Endothelial cell of umbilical vein (primary cell): ENCODE measurements at regions not wholly inside any gene's neighbourhood (a gene's known extent, or its start where the extent isn't known, plus 50 kb on each side); places are given as distances from the start of the nearest gene placed in this dataset.
"Not testable (repeated sequence)": the region's sequence is repeated elsewhere in the genome, so short reads cannot be mapped to it uniquely, and the experiment has no call there.

Source experiments
- BruUV-seq: library from RNA; stranded (reverse); fragments of 400-500 nt; replicated peaks from 2 replicates; lab custom pipeline; 2021; lab: Mats Ljungman, UMichigan
- CTCF ChIA-PET: fragments of 300-600, 350-600 bp; sonication (Branson Sonifier 250); formaldehyde crosslinking; loops from one replicate; lab custom pipeline; 2021; ENCODE audit warnings: antibody characterized with exemption, inconsistent platforms; lab: Charles Lee
- POLR2A ChIA-PET: fragments of 300-600, 350-600 bp; sonication (Branson Sonifier 250); formaldehyde crosslinking; loops from one replicate; lab custom pipeline; 2021; ENCODE audit warnings: antibody characterized with exemption, inconsistent platforms; lab: Charles Lee
- DNase-seq: peaks from one replicate; pipeline ENCODE4 v3.0.0-alpha.2; 2011; ENCODE audit warnings: low read depth, low spot score
- FAIRE-seq: peaks from 2 replicates; lab custom pipeline; 2011; peaks lifted over from hg19 to GRCh38; lab: Jason Lieb, UNC
- H2AFZ ChIP-seq: 2 replicates; pipeline ENCODE4 v1.6.0; 2012; ENCODE audit warnings: low read depth, low read length, control low read depth, inconsistent platforms
- H3K27ac ChIP-seq: 2 replicates; pipeline ENCODE4 v1.5.1; 2011; ENCODE audit warnings: low read depth, mild to moderate bottlenecking, control low read depth, low read length, moderate library complexity; ENCODE audit not compliant: insufficient read depth
- H3K27me3 ChIP-seq, 2 experiments: 2 replicates each; pipeline versions ENCODE4 v1.6.0 to v1.6.1; 2011; ENCODE audit warnings: low read length in 2 of 2, mixed read lengths in 1 of 2; ENCODE audit not compliant: control insufficient read depth in 2 of 2, insufficient read depth in 2 of 2
- H3K36me3 ChIP-seq, 2 experiments: 2 replicates in 1 of 2; 3 replicates in 1 of 2; pipeline ENCODE4 v1.5.1; 2011; ENCODE audit warnings: low read length in 2 of 2, mild to moderate bottlenecking in 1 of 2, moderate library complexity in 1 of 2; ENCODE audit not compliant: control insufficient read depth in 2 of 2, insufficient read depth in 2 of 2; ENCODE audit errors: extremely low read depth in 1 of 2
- H3K4me1 ChIP-seq: 3 replicates; pipeline ENCODE4 v1.5.1; 2011; ENCODE audit warnings: mild to moderate bottlenecking, low read length; ENCODE audit not compliant: control insufficient read depth, insufficient read depth; ENCODE audit errors: extremely low read depth
- H3K4me2 ChIP-seq: 2 replicates; pipeline ENCODE4 v1.6.1; 2011; ENCODE audit warnings: low read length, control low read depth, mixed read lengths; ENCODE audit not compliant: insufficient read depth
- H3K4me3 ChIP-seq, 3 experiments: fragments of 200-600 bp in 1 of 3; sonication (generic), shearing (Covaris generic) in 1 of 3; replicated peaks in 1 of 3; 2 replicates each; pipeline ENCODE4 v1.5.1; 2011 to 2016; ENCODE audit warnings: control low read depth in 3 of 3, low read length in 3 of 3, mild to moderate bottlenecking in 2 of 3, inconsistent platforms in 1 of 3, low read depth in 1 of 3, moderate library complexity in 1 of 3; ENCODE audit not compliant: insufficient read depth in 1 of 3
- H3K79me2 ChIP-seq: 2 replicates; pipeline ENCODE4 v1.6.0; 2012; ENCODE audit warnings: low read length, inconsistent platforms; ENCODE audit not compliant: control insufficient read depth, insufficient read depth
- H3K9ac ChIP-seq: replicated peaks from 2 replicates; pipeline ENCODE3; 2011; ENCODE audit warnings: low read length, control low read depth; ENCODE audit not compliant: insufficient read depth; ENCODE audit errors: extremely low read depth
- H3K9me1 ChIP-seq: replicated peaks from 3 replicates; pipeline ENCODE4 v1.6.0; 2011; ENCODE audit warnings: mild to moderate bottlenecking, low read length; ENCODE audit not compliant: control insufficient read depth, insufficient read depth; ENCODE audit errors: extremely low read depth
- H3K9me3 ChIP-seq: replicated peaks from 2 replicates; pipeline ENCODE4 v1.5.1; 2012; ENCODE audit warnings: low read length, inconsistent platforms; ENCODE audit not compliant: control insufficient read depth, insufficient read depth
- H4K20me1 ChIP-seq: replicated peaks from 2 replicates; pipeline ENCODE3; 2011; ENCODE audit warnings: mild to moderate bottlenecking, low read length; ENCODE audit not compliant: control insufficient read depth, insufficient read depth; ENCODE audit errors: extremely low read depth
- EZH2 ChIP-seq: IDR thresholded peaks from 2 replicates; pipeline ENCODE4 v1.6.1; 2012; ENCODE audit warnings: borderline replicate concordance, low read depth, mild to moderate bottlenecking, moderate library complexity, low read length, inconsistent platforms; ENCODE audit not compliant: severe bottlenecking
- GATA2 ChIP-seq: IDR thresholded peaks from 2 replicates; pipeline ENCODE4 v1.7.0; 2011; ENCODE audit warnings: low read depth, mild to moderate bottlenecking, moderate library complexity, mixed read lengths, low read length; ENCODE audit not compliant: insufficient read length, insufficient read depth
- JUN ChIP-seq: IDR thresholded peaks from 2 replicates; pipeline ENCODE4 v1.6.1; 2011; ENCODE audit warnings: borderline replicate concordance, low read depth; ENCODE audit not compliant: insufficient read length, insufficient read depth
- MAX ChIP-seq: IDR thresholded peaks from 2 replicates; pipeline ENCODE4 v1.6.1; 2011; ENCODE audit not compliant: insufficient read depth, insufficient read length
- MYC ChIP-seq: IDR thresholded peaks from one replicate; pipeline ENCODE4 v1.6.1; 2011; ENCODE audit warnings: mild to moderate bottlenecking, low read depth, low read length
- POLR2A ChIP-seq: IDR thresholded peaks from 2 replicates; pipeline ENCODE4 v1.6.1; 2012; ENCODE audit warnings: low read depth, mild to moderate bottlenecking, control low read depth, low read length
- POLR2AphosphoS5 ChIP-seq: IDR thresholded peaks from 2 replicates; pipeline ENCODE4 v1.6.1; 2012; ENCODE audit warnings: low read depth, mild to moderate bottlenecking, control low read depth, low read length, moderate library complexity; ENCODE audit not compliant: insufficient read depth
- dilution Hi-C: fragments of 300-500 bp; cut with MboI; formaldehyde crosslinking; loops from one replicate; pipeline ENCODE4 v1.15.0; 2019; ENCODE audit warnings: low sequenced_read_pairs; ENCODE audit not compliant: extremely low pct_ligation_motif_present
- intact Hi-C: fragments of 100-400 bp; cut with micrococcal nuclease; formaldehyde crosslinking; loops from one replicate; pipeline ENCODE4 v1.10.0; 2022
- TF ChIP-seq, protein P1 (sequence below), 2 donors: IDR thresholded peaks; 1 replicate in 1 of 2; 2 replicates in 1 of 2; pipeline ENCODE4 v1.5.1; 2011; ENCODE audit warnings: low read length in 2 of 2, mild to moderate bottlenecking in 2 of 2, moderate library complexity in 2 of 2, control low read depth in 1 of 2, inconsistent platforms in 1 of 2, low read depth in 1 of 2; ENCODE audit not compliant: insufficient read depth in 1 of 2; ENCODE audit errors: extremely low read depth in 1 of 2

DNA sequence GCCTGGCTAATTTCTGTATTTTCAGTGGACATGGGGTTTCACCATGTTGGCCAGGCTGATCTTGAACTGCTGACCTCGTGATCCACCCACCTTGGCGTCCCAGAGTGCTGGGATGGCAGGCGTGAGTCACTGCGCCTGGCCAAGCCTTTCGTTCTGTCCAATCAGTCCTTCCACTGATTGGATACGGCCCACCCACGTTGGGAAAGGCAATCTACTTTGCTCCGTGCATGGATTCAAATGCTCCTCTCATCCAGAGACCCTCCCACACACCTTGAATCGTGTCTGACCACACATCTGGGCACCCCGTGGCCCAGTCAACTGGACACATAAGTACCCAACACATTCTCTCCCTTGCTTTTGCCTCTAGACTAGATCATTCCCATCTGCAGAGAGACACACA lies 74.9 kb downstream of the CRLF2 start:
- TF ChIP-seq, protein P1, sequence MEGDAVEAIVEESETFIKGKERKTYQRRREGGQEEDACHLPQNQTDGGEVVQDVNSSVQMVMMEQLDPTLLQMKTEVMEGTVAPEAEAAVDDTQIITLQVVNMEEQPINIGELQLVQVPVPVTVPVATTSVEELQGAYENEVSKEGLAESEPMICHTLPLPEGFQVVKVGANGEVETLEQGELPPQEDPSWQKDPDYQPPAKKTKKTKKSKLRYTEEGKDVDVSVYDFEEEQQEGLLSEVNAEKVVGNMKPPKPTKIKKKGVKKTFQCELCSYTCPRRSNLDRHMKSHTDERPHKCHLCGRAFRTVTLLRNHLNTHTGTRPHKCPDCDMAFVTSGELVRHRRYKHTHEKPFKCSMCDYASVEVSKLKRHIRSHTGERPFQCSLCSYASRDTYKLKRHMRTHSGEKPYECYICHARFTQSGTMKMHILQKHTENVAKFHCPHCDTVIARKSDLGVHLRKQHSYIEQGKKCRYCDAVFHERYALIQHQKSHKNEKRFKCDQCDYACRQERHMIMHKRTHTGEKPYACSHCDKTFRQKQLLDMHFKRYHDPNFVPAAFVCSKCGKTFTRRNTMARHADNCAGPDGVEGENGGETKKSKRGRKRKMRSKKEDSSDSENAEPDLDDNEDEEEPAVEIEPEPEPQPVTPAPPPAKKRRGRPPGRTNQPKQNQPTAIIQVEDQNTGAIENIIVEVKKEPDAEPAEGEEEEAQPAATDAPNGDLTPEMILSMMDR (IDR thresholded peaks at IDR 0.05; ENCODE audit: extremely low read depth in 1 of 2, insufficient read depth in 1 of 2, low read depth in 1 of 2, low read length in 2 of 2), result no peak
- TF ChIP-seq MYC (no peak), MAX (no peak), GATA2 (no peak), POLR2AphosphoS5 (no peak), POLR2A (no peak), EZH2 (no peak), JUN (no peak)
- intact Hi-C loops (no loop called here), dilution Hi-C loops (no loop called here)
- H3K36me3 ChIP-seq, result no peaks in the 10 kb centered on the region
- no peak for DNase-seq
- no peak for FAIRE-seq
- peaks cover 4% of the 10 kb centered on the region for H3K9me3 ChIP-seq
- no peak overlapping the region for H3K9ac ChIP-seq
- CTCF ChIA-PET, result no interaction called here
- H3K27ac ChIP-seq, result no peak overlapping the region
- POLR2A ChIA-PET, result no interaction called here
- H4K20me1 ChIP-seq, result no peaks in the 10 kb centered on the region
- H3K4me2 ChIP-seq, result no peak overlapping the region
- no peaks in the 10 kb centered on the region for H3K27me3 ChIP-seq
- H3K4me1 ChIP-seq, result no peaks in the 10 kb centered on the region
- no peaks in the 10 kb centered on the region for H3K9me1 ChIP-seq
- H2AFZ ChIP-seq, result no peak overlapping the region
- no peak overlapping the region for H3K4me3 ChIP-seq
- no TSS peak for BruUV-seq
- no peaks in the 10 kb centered on the region for H3K79me2 ChIP-seq

DNA sequence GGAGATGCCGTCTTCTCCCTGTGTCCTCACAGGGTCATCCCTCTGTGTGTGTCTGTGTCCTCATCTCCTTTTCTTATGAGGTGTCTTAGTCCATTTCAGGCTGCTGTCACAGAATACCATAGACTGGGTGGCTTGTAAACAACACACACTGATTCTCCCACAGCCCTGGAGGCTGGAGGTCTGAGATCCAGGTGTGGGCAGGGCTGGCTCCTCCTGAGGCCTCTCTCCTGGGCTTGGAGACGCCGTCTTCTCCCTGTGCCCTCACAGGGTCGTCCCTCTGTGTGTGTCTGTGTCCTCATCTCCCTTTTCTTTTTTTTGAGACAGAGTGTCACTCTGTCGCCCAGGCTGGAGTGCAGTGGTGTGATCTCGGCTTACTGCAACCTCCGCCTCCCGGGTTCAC lies 75.9 kb downstream of the CRLF2 start:
- dilution Hi-C loops, intact Hi-C loops, POLR2A ChIA-PET, H3K27me3 ChIP-seq, H4K20me1 ChIP-seq, BruUV-seq, CTCF ChIA-PET, H3K9me1 ChIP-seq, FAIRE-seq, H3K9ac ChIP-seq, H3K36me3 ChIP-seq, H3K27ac ChIP-seq, H3K4me2 ChIP-seq, H3K4me3 ChIP-seq, H3K4me1 ChIP-seq, DNase-seq, H2AFZ ChIP-seq, H3K9me3 ChIP-seq, H3K79me2 ChIP-seq: not testable (repeated sequence)
